Ascending aorta (tissue), 2 donors: ENCODE measurements at regions not wholly inside any gene's neighbourhood (a gene's known extent, or its start where the extent isn't known, plus 50 kb on each side); places are given as distances from the start of the nearest gene placed in this dataset.

Experiments
- DNase-seq, 2 donors: peaks; one replicate each; pipeline ENCODE4 v3.0.0-alpha.2; 2019; ENCODE audit warnings: low spot score in 2 of 2
- H3K27ac ChIP-seq, 2 donors: fragments of 200-600 bp; sonication (generic); one replicate each; pipeline ENCODE4 v1.5.1; 2016 to 2017; ENCODE audit warnings: mild to moderate bottlenecking in 1 of 2
- H3K27me3 ChIP-seq: fragments of 200-600 bp; sonication (generic); one replicate; pipeline ENCODE4 v1.5.1; 2017
- H3K36me3 ChIP-seq, 2 donors: fragments of 200-600 bp; sonication (generic); one replicate each; pipeline ENCODE4 v1.5.1; 2016
- H3K4me1 ChIP-seq, 2 donors: fragments of 200-600 bp; sonication (generic); one replicate each; pipeline ENCODE4 v1.5.1; 2016 to 2017; ENCODE audit warnings: mild to moderate bottlenecking in 1 of 2
- H3K4me3 ChIP-seq, 2 donors: fragments of 200-600 bp; sonication (generic); one replicate each; pipeline ENCODE4 v1.5.1; 2016 to 2017; ENCODE audit warnings: mild to moderate bottlenecking in 1 of 2
- H3K9me3 ChIP-seq, 2 donors: fragments of 200-600 bp; sonication (generic); one replicate each; pipeline ENCODE4 v1.5.1; 2016
- CTCF ChIP-seq, 3 experiments: fragments of 200-600 bp in 2 of 3; fragments of 450-650 bp in 1 of 3; sonication (generic) in 2 of 3; IDR thresholded peaks; one replicate each; pipeline ENCODE4 v1.5.1; 2016 to 2019; ENCODE audit warnings: antibody characterized with exemption in 3 of 3, mild to moderate bottlenecking in 1 of 3, moderate library complexity in 1 of 3
- intact Hi-C: fragments of 100-400 bp; cut with DNase I; formaldehyde crosslinking; loops from one replicate; pipeline ENCODE4 v1.15.1; 2023

DNA sequence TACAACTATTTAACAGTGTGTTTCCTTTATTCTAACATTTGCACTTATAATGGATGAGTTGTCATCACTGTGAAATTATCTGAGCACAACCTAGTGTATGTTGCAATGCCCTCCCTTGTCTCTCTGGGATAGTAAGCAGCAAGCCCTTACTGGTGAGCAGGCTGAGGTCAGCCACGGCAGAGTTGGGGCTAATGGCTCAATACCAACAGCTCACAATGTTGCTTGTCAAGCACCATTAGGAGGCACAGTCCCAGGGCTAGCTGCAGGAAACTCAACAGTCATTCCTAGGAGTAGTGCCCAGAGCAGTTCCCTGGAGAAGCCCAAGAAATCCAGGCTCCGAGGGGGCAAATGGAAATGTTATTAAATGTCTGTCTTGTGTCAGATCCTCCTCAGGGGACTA lies 858.4 kb downstream of the GRID1 start:
- TF ChIP-seq CTCF (IDR thresholded peaks at IDR 0.05) = no peak
- intact Hi-C loops = no loop called here
- H3K9me3 ChIP-seq = peaks cover 0 to 5% of the 10 kb centered on the region in 2 donors
- H3K36me3 ChIP-seq = no peaks in the 10 kb centered on the region
- H3K4me3 ChIP-seq = no peak overlapping the region
- DNase-seq = no peak
- no peak overlapping the region for H3K27ac ChIP-seq
- H3K4me1 ChIP-seq = no peaks in the 10 kb centered on the region
- H3K27me3 ChIP-seq = no peaks in the 10 kb centered on the region

DNA sequence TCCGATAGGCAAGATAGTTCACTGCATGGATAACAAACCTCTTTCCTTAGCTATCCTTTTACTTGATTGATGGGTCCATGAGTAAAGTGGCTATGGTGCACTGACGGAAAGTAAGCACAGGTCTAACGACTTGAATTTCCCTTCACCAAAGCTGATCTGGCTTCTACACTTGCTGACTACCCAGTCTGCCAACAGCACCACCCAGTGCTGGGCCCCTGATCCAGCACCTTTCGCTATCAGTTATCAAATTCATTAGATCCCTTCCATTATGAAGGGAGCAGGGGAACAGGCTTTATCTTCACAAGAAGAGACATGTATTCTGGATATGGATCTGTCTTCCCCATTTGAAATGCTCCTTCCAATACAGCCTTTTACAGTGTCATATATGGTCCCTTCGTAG lies 855.9 kb downstream of the GRID1 start:
- H3K36me3 ChIP-seq = no peaks in the 10 kb centered on the region
- DNase-seq = no peak
- no peak for TF ChIP-seq CTCF (IDR thresholded peaks at IDR 0.05)
- intact Hi-C loops = no loop called here
- H3K9me3 ChIP-seq = no peaks in the 10 kb centered on the region
- H3K4me1 ChIP-seq = no peaks in the 10 kb centered on the region
- H3K27me3 ChIP-seq = no peaks in the 10 kb centered on the region
- no peak overlapping the region for H3K4me3 ChIP-seq
- H3K27ac ChIP-seq = no peak overlapping the region

DNA sequence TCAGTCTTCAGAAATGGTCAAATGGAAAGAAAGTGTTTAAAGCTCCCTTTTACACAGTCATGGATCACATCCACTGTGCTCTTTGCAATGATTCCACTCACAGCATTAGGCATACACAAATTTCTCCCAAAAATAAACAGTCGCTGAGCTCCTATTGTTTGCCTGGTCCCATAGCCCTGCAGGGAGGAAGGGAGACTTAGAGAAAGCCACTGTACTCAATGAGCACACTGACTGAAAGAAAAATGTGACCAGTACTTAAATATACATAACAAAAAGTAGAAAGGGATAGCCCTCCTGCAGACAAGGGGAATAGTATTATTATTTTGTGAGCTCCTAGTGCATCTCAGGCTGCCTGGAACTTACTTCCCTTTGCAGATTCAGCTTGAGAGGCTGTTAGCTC lies 853.2 kb downstream of the GRID1 start:
- DNase-seq = no peak
- no peak overlapping the region for H3K4me3 ChIP-seq
- no peaks in the 10 kb centered on the region for H3K27me3 ChIP-seq
- H3K27ac ChIP-seq = no peak overlapping the region
- no peaks in the 10 kb centered on the region for H3K36me3 ChIP-seq
- TF ChIP-seq CTCF (IDR thresholded peaks at IDR 0.05) = no peak
- no peaks in the 10 kb centered on the region for H3K9me3 ChIP-seq
- intact Hi-C loops = no loop called here
- H3K4me1 ChIP-seq = no peaks in the 10 kb centered on the region

GRCh38 chr10:85515316-85515715 lies 851.3 kb downstream of the GRID1 start:
- H3K27me3 ChIP-seq = no peaks in the 10 kb centered on the region
- no peak for DNase-seq
- intact Hi-C loops = no loop called here

GRCh38 chr10:85524001-85524666 lies 842.5 kb downstream of the GRID1 start:
- Histone ChIP-seq H3K4me1 (no peaks in the 10 kb centered on the region), H3K36me3 (no peaks in the 10 kb centered on the region), H3K4me3 (no peak overlapping the region), H3K9me3 (no peaks in the 10 kb centered on the region), H3K27me3 (no peaks in the 10 kb centered on the region), H3K27ac (no peak overlapping the region)
- no peak for TF ChIP-seq CTCF (IDR thresholded peaks at IDR 0.05)
- DNase-seq = no peak
- intact Hi-C loops = no loop called here

More at GRCh38 chr10:85515316-85515715, 851.3 kb downstream of the GRID1 start:
- H3K36me3 ChIP-seq = no peaks in the 10 kb centered on the region
- no peak overlapping the region for H3K4me3 ChIP-seq
- H3K27ac ChIP-seq = no peak overlapping the region
- H3K4me1 ChIP-seq = no peaks in the 10 kb centered on the region
- TF ChIP-seq CTCF (IDR thresholded peaks at IDR 0.05) = no peak
- H3K9me3 ChIP-seq = no peaks in the 10 kb centered on the region
